CD1c-positive myeloid dendritic cell (primary cell): ENCODE measurements at regions not wholly inside any gene's neighbourhood (a gene's known extent, or its start where the extent isn't known, plus 50 kb on each side); places are given as distances from the start of the nearest gene placed in this dataset.
"Not testable (repeated sequence)": the region's sequence is repeated elsewhere in the genome, so short reads cannot be mapped to it uniquely, and the experiment has no call there.

Experiments used
- DNase-seq: peaks from one replicate; pipeline ENCODE4 v3.0.0-alpha.2; 2016; ENCODE audit errors: extremely low spot score

GRCh38 chr3:66552846-66553245 lies 52.0 kb upstream of the LRIG1 start:
- no peak for DNase-seq

GRCh38 chr3:66553441-66554113 lies 52.8 kb upstream of the LRIG1 start:
- DNase-seq: no peak

- DNase-seq: no peak
Observed at GRCh38 chr3:66554178-66554577, 53.4 kb upstream of the LRIG1 start.

- no peak for DNase-seq
Observed at GRCh38 chr3:66555214-66555844, 54.5 kb upstream of the LRIG1 start.

- no peak for DNase-seq
Observed at GRCh38 chr3:66557170-66557569, 56.3 kb upstream of the LRIG1 start.

GRCh38 chr3:66559924-66560323 lies 59.1 kb upstream of the LRIG1 start:
- not testable (repeated sequence) for DNase-seq

- no peak for DNase-seq
Observed at GRCh38 chr3:66561367-66561766, 60.5 kb upstream of the LRIG1 start.

GRCh38 chr3:66565301-66565700 lies 64.5 kb upstream of the LRIG1 start:
- DNase-seq: no peak

- DNase-seq: no peak
Observed at GRCh38 chr3:66567077-66567476, 66.3 kb upstream of the LRIG1 start.

GRCh38 chr3:66572090-66572675 lies 71.4 kb upstream of the LRIG1 start:
- no peak for DNase-seq

- DNase-seq: no peak
Observed at GRCh38 chr3:66572938-66573710, 72.3 kb upstream of the LRIG1 start.

- no peak for DNase-seq
Observed at GRCh38 chr3:66574091-66574490, 73.3 kb upstream of the LRIG1 start.

GRCh38 chr3:66577426-66578203 lies 76.8 kb upstream of the LRIG1 start:
- DNase-seq: no peak

GRCh38 chr3:66581256-66581655 lies 80.4 kb upstream of the LRIG1 start:
- no peak for DNase-seq

- no peak for DNase-seq
Observed at GRCh38 chr3:66582721-66583423, 82.0 kb upstream of the LRIG1 start.

- no peak for DNase-seq
Observed at GRCh38 chr3:66583424-66584040, 82.7 kb upstream of the LRIG1 start.

- no peak for DNase-seq
Observed at GRCh38 chr3:66585520-66586095, 84.8 kb upstream of the LRIG1 start.

- DNase-seq: no peak
Observed at GRCh38 chr3:66586853-66587252, 86.0 kb upstream of the LRIG1 start.

GRCh38 chr3:66588340-66588847 lies 87.6 kb upstream of the LRIG1 start:
- DNase-seq: no peak
